ELR (cell line): ENCODE measurements at regions not wholly inside any gene's neighbourhood (a gene's known extent, or its start where the extent isn't known, plus 50 kb on each side); places are given as distances from the start of the nearest gene placed in this dataset.
"Not testable (repeated sequence)": the region's sequence is repeated elsewhere in the genome, so short reads cannot be mapped to it uniquely, and the experiment has no call there.

ENCODE experiments used
- DNase-seq: peaks from one replicate; pipeline ENCODE4 v3.0.0-alpha.2; 2015; ENCODE audit warnings: low read depth

DNA sequence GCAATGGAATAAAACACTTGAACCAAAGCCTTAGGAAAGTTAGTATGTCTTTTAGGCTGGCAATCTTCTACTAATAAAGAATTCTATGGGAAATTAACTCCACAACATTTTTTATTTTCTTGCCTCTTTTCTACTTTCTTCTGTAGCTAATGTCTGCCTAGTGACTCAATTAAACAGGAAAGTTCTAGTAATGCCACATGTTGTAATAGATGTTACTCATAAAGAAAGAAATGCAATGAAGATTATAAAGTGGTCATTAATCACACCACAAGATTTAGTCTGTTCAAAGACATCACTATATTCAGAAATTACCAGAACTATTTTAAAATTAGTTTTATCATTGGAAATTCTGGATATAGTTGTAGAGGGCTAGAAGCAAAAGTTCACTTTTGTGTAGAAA lies 329.7 kb downstream of the SI start:
- peak; percentile 66 for DNase-seq

DNA sequence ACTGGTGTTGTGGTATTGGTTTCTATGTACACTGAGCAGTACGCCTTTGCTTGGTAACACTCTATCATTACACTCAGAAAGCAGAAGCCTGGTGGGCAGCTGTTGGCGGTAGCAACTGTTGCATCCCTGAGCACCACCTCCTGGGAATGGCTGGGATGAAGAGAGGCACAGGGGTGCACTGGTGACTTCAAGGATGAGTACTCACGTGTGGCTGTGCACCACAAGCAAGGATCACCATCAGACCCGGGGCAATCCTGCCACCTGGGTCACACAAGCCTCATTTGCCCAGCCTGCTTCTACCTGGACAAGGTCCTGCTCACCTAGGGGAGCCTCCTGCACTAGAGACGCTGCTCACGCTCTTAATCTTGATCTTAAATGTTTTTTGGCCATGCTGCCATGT lies 336.4 kb downstream of the SI start:
- DNase-seq, result no peak

DNA sequence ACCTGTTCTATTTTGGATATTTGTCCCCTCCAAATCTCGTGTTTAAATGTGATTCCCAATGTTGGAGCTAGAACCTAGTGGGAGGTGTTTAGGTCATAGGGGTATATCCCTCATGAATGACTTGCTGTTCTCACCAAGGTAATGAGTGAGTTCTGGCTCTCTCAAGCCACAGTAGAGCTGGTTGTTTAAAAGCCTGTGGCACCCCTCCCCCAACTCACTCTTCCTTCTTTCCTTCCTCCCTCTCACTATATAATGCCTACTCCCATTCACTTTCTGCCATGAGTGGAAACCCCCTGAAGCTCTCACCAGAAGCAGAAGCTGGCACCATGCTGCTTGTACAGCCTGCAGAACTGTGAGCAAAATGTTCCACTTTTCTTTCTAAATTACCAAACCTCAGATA lies 341.1 kb downstream of the SI start:
- DNase-seq, result no peak

DNA sequence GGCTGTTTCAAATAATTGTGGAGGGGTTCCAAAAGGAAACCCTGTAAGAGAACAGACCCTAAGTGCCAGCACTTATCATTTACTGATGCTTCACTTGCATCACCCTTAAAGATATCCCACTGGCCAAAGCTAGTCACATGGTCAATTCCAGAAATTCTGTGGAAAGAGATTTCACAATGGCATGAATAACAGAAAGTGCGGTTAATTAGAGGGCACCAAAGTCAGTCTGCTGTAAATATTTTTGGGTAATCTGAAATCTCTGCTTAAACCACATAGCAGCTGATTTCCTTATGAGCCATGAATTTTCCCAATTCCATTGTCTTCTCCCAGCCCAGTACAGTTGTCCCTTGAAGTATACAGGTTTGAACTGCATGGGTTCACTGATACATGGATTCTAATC lies 346.1 kb downstream of the SI start:
- peak; percentile 44 for DNase-seq

DNA sequence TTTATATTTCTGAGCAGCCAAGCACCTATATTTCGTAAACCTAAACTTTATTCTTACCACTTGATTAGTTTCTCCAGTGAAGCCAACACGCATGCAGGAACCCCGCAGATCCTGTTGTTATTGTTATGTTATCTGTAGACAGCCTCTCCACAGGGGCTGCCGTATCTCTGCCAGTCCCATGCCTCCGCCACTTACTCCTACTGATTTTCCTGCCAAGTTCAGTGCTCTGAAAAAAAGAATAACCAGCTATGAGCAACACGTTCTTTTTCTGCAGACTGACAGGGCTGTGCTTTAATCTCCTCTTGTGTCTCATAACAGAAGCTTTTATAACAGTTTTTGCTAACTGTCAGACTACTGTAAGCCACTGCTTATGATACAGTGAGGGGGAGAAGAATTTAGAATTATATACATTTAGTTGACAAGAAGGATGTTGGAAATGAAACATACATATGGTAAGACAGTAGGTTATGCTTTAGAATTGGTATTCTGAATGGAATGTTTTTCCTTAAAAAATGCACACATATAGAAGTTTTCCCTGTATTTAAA lies 347.4 kb downstream of the SI start:
- peak; percentile 20 for DNase-seq

DNA sequence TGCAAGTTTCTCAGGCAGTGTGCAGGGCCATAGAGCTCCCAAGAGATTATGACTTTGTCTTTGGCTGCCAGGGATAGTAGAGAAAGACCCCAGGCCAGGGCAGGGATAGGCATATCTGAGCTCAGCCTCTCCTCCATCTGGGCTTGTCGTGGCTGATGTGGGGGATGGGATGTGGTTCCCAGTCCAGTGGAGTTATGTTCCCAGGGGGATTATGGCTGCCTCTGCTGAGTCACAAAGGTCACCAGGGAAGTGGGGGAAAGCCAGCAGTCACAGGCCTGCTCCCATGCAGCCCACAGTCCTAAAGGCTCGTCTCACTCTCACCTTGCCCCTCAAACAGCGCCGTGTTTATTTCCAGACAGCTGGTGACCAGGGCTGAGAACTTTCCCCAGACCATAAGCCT lies 354.9 kb downstream of the SI start:
- DNase-seq, result no peak

DNA sequence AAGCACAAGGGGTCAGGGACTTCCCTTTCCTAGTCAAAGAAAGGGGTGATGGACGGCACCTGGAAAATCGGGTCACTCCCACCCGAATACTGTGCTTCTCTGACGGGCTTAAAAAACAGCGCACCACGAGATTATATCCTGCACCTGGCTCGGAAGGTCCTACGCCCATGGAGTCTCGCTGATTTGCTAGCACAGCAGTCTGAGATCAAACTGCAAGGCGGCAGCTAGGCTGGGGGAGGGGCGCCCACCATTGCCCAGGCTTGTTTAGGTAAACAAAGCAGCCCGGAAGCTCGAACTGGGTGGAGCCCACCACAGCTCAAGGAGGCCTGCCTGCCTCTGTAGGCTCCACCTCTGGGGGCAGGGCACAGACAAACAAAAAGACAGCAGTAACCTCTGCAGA lies 375.5 kb downstream of the SI start:
- DNase-seq, result not testable (repeated sequence)

DNA sequence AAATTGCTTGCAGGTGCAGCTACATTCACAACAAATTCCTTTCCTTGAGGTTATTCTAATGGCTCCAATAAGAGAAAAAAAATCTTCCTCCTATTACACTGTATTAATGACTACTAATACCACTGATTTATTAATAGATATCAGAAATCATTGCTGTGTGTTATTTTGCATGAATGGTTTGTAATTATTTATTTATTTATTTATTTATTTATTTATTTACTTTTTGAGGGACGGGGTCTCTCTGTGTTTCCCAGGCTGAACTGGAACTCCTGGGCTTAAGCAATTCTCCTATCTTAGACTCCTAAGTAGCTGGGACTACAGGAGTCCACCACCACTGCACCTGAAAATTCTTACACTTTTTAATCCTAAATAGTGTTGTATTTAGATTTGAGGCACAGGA lies 390.4 kb downstream of the SI start:
- DNase-seq, result no peak

DNA sequence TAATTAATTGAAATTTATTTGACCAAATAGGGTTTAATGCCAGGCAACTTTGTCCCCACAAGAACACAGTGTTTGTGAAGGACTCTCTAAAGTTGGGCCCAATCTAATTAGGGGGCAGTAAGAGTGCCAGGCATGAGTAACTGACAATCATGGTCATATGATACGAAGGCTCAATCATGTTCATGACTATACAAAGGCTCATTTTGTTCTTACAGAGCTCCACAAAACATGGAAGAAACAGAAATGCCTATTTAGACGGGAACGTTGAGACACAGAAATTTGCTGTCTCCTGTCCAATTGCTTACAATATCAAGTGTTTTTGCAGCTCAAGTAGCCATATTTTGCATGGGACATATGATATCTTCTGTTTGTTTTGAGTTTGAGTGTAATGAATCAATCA lies 391.1 kb downstream of the SI start:
- DNase-seq, result no peak

DNA sequence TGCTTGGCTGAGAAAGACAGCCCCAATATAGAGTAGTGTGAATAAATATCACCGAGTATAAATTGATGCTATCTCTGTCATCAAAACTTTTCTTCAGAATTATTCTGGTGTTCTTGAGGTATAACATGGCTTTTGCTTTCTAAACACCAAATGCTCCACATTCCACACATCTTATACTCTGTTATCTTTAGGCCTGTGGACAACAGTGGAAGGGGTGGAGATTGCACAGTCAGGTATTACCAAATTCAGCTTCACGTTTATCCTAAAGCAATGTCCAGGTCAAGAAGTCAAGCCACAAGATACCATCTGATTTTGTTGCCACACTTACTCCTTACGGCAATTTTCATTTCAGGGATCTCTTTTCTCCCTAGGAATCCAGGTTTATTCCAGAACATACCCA lies 394.8 kb downstream of the SI start:
- peak; percentile 19 for DNase-seq

DNA sequence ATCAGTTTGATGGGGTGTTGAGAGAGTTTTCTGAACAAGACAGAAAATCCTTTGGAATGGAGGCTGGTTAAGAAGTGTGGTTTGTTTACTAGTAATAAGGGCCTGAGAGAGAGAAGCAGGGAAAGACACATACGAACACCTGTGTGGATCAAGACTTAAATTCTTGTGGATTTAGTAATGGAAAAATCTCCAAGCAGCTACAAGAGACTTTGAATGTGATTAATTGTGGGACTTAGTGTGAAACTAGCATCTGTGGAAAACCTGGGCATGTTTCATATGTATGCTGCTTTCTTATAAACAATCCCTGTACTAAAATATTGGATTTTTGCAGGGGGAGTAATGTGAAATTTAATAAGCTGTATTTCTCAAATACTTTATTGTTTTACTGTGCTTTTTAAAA lies 399.1 kb downstream of the SI start:
- no peak for DNase-seq

DNA sequence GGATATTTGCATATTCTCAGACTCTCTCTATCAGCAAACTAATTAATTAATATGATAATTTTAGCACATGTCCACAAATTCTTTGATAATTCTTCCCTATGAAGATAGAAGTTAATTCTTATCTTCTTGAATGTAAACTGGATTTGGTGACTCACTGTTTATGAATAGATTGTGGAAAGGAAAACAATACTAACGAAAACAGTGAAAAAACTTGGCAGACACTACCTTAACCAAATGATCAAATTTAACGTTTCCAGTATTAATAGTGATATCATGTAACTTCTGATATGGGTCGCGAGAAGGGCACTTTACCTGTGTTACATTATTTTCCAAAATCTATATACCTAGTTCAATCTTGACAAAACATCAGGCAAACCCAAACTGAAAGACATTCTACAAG lies 401.0 kb downstream of the SI start:
- no peak for DNase-seq

DNA sequence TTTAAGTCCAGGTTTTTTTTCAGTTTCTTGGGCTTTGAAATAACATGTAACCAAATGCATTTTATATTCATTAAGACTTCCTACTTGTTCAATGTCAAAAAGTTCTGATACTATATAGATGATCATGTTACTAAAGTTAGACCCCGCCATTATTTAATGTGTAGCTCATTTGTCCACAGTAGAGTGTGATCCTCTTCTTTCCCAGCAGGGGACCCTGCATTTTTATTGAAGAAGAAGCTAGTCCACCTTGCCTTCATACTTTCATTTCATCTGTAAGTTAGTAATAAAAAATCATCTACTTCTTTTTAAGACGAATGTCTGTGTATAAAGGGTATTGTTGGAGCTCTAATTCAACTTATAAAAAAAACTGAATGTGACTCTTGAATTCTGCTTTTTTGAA lies 404.6 kb downstream of the SI start:
- DNase-seq, result peak; percentile 40

DNA sequence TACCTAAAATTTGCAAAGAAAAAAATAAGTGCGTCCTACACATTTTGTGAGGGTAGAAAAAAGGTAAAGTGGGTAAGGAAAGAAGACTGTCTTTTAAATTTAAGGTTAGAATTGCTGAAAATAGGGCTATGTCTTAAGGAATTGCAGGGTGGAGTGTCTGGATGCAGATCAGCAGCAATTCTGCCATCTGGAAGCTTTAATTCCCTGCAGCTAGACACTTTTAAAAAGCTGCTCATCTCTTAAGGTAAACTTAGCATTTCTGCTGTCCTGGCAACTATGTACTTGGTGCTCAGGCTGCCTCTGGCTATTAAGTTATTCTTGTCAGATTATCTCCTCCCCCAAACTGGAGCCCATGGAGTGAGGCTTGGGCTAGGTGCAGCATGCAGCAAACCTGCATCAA lies 420.2 kb downstream of the SI start:
- peak; percentile 21 for DNase-seq

DNA sequence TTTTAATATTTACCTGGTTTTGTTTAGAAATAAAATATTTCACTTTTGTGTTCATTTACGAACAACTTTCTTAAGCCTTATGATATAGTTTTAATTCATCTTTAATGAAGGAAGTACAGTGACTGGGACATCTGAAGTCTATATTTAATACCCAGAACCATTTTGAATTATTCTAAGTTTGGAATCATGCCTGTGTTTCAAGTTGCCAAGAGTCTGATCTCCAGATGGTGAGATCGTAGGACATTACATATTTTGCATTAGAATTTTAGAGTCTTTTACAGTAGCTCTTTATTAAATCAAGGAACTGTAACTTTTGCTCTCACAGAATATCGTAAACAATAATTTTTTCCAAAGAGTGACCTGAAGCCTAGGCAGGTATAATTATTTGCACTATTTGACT lies 420.7 kb downstream of the SI start:
- DNase-seq, result no peak

DNA sequence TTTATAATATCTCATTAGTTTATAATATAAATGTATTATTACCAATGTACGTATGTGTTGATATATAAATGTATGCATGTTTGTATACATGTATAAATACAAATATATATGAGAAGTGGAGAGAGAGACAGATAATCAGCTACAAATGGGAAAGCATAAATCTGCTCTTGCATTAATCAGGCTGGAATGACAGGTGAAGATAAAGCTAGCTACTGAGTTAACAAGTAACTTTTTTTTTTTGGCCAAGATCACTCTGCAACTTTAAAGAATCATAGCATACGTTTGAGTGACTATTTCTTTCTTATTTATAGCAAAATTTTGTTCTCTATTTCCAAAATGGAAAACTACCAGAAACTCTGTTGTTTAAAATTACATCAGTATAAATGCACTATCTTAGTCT lies 422.8 kb downstream of the SI start:
- DNase-seq, result no peak

DNA sequence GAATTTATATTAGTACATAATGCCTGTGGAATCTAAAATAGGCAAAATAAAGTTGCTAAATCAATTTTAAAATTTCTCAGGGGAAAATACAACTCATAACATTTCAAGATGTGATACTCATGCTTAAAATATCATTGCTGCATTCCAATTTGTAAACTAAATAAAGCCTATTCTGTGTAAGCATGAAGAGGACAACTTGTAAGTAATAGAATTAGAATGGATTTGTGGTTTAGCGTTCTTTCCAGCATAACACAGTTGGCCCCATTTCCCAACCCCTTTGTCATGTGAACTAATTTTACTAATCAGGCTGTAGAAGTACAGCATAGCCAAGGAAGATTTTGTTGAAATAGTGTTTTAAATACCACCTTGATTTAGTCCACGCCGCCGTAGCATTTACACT lies 437.2 kb downstream of the SI start:
- peak; percentile 67 for DNase-seq

DNA sequence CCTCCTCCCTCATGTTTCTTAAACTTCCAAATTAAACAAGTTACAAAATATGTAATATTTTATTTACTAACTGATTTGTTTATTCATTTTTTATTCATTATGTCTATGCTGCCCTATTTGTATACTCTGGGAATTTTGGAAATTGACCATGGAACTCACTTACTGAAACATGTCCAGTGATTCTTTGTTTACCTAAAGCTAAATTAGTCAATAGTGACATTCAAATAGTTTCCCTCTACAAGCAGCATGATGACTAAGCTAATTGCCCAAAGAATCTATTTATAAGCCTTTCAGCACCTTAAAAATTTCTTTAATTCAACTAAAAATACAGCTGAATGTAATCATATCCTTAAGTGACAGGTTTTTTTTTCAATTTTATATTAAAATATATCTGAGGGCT lies 437.7 kb downstream of the SI start:
- peak; percentile 62 for DNase-seq

DNA sequence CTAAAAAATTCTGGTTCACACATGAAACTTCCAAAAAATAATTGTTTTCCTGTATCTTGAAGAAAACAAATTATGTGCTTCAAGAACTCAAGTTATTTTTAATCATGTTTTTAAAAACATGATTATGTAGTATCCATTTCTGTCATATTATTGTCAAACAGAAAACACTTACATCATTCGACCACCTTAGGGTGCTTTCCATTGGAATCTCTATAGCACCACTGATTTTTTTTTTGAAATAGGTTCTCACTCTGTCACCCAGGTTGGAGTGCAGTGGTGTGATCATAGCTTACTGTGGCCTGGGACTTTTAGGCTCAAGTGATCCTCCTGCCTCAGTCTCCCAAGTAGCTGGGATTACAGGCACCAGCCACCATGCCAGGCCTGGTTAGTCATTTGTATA lies 457.3 kb downstream of the SI start:
- no peak for DNase-seq

DNA sequence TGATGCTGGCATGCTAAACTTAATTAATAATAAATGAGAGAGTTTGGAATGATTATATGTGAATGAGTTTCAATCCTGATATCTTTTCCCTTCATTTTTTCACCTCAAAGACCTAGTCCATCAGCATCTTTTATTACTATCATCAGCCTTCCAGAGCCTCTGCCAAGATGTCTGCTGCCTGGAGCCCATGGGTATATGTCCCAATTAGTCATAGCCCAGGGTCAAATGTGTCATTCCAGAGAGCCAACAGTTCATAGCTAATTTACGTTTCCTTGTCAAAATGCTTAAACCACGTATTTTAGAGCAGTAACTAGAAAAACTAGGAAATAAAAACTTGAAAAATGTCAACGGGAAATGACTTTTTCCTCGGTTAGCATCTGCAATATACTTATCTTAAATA lies 457.9 kb downstream of the SI start:
- DNase-seq, result peak; percentile 70

DNA sequence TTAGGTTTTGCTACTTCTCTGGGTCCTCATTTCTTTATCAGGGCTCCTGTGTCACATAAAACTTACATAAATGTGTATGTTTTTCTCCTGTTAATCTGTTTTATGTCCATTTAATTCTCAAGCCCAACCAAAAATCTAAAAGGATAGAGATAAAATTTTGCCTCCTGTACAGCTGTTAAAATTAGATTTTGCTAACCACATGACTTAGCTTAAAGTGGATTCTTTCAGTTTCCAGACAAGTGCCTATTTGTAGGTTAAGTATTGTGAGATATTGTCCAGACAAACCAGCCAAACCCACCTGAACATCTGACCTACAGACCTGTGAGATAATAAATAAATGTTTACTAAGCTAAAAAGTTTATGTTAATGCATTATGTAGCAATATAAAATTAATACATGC lies 465.5 kb downstream of the SI start:
- DNase-seq, result no peak

DNA sequence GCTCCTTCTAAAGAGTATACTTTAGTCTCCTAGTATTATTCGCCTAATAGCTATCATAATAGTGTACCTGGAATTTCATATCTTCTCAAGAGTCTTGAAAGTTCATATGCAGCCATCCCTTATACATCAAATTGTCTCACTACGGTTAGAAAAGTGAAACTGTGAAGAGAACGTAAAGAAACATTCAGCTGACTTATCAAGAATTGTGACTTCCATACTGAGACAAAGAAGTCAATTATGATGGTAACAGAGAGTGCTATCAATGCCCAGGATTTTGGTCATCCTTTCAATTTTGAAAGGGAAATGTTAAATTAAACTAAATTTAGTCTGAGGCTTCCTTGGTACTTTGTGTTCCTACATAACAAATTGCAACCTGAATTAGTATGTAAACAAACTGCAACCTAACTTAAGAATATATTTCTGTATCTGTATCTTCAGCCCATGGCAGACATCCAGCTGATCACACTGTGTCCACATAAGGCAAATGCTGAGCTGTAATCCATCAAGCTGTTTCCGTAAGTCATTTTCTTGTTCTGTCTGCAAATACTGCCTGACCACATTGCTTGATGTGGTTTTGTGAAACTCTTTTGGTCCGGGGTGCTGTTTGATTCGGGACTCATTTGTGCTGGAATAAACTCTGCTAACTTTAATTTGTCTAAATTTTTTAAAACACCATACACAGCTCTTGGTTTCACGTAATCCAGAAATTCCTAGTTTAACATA lies 469.6 kb downstream of the SI start:
- DNase-seq, result peak; percentile 31

DNA sequence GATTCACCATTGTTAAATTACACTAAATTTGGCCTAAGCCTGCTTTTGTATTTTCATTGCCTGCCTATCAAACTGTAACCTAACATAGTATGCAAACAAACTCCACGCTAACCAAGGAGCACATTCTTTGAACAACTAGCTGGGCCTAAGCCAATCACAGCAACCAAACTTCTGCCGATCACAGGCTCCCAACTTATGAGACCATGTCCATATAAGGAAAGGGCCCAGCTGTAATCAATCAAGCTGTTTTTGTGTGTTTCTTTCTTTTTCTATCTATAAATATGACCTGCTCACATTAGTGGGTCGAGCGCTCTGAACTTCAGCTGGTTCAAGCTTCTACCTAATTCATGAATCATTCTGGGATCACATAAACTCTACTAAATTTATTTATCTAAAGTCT lies 473.6 kb downstream of the SI start:
- no peak for DNase-seq

DNA sequence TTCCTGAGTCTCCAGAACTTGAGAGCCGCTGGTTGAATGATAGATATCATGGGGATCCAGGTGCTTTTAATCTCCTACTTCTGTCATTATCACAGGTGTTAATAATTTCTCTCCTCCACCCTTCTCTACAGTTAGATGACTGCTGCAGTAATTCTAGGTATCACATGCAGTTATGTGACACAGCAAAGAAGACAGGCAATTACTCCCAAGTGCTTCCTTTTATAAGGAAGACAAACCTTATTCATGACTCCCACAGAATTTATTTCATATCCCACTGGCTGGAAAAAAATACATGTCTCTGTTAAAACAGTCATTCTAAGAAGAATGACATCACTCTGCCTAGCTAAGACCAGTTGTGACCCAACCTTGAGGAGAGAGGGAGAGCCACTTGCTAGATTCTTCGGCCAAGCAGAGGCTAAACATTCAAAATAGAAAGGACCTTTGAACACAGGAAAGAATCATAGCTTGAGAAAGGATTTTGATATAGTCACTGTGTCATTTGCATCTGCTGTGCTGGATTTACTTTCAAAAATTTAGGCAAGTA lies 500.6 kb downstream of the SI start:
- peak; percentile 39 for DNase-seq
